CD4-positive, alpha-beta T cell treated with Interleukin-4 for 1 hour (primary cell): ENCODE measurements at regions not wholly inside any gene's neighbourhood (a gene's known extent, or its start where the extent isn't known, plus 50 kb on each side); places are given as distances from the start of the nearest gene placed in this dataset.
A peak's percentile ranks its signal among the peaks of the same experiment; 100 is the strongest.

Source experiments
- DNase-seq, 2 donors: peaks; one replicate each; pipeline ENCODE4 v3.0.0-alpha.2; 2020 to 2022

DNA sequence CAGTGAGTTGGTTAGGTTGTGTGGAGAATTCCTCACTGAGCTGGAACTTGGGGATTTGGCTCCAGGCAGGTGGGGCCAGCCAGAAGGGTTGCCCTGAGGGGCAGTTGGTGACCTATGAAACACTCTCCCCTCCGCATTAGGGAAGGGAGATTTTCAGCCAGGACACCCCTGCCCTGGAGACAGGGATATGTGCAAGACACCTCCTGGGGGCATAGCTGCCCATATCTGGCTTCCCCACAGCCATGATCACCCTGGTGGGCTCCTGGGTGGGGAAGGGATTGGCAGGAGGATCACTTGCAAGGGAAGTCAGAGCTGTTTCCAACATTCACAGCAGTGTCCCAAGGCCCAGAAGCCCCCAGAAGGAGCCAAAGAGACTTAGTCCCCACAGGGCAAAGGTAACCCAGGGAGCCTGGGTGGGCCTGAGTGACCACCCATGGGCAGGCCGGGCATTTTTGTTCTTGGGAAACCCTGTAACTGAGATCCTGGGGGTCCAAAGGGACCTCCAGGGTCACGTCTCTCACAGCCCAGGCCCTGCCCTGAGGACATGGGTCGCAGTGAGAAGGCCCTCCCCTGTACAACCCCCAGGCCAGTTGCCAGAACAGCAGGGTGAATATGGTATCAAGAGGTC, 145.8 kb downstream of the MRPL14 start:
- DNase-seq, result no peak

DNA sequence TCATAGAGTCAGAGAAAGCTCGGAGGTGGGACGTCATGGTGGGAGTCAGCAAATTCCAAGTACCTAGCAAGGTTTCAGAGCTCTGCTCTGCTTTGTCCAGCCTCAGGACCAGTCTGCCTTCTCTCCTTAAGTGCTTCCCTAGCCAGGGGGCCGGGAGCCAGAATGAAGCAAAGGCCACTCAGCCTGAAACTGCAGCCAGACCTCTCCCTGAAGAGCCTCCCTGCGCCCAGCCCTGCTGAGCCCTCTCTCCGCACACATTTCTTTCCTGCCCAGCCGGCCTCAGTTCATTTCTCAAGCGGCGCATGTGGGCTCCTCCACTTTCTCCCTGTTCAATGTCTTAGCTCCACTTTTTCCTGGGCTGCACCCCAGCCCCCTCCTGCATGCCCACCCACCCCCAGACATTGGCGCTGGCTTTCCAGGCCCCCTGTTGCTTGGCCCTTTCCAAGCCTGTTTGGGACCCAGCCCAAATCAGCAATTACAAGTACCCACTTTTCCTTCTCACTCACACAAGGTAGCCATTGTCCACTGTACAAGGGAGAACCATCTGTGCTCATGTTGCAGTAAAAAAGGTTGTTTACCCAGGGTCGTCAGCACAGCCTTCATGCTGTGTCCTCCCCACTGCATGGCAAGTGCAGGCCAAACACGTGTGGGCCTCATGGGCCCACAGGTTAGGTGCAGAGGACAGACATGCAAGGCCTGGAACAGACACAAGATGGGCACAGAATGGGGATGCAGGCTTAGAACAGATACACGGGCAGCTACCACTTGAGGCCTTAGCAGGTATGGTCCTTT, 147.1 kb downstream of the MRPL14 start:
- DNase-seq, result no peak

DNA sequence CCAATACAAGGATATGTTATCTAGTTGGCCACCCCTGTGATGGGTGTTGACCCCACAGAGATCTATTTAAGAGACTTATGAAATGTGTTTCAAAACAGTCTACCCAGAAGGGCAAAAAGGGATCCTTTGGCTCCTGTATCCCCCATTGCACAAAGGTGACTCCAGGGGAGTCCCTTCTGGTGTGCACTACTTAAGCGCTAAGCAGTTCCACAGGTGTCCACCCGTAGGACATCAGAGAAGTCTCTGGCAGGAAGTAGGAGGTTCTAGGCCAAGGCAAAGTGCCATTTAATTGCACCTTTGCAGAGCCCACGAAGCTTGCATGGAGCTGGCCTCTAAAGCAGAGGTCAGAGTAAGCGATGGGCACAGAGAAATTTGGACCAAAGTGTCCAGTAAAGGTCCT, 147.7 kb downstream of the MRPL14 start:
- no peak for DNase-seq

DNA sequence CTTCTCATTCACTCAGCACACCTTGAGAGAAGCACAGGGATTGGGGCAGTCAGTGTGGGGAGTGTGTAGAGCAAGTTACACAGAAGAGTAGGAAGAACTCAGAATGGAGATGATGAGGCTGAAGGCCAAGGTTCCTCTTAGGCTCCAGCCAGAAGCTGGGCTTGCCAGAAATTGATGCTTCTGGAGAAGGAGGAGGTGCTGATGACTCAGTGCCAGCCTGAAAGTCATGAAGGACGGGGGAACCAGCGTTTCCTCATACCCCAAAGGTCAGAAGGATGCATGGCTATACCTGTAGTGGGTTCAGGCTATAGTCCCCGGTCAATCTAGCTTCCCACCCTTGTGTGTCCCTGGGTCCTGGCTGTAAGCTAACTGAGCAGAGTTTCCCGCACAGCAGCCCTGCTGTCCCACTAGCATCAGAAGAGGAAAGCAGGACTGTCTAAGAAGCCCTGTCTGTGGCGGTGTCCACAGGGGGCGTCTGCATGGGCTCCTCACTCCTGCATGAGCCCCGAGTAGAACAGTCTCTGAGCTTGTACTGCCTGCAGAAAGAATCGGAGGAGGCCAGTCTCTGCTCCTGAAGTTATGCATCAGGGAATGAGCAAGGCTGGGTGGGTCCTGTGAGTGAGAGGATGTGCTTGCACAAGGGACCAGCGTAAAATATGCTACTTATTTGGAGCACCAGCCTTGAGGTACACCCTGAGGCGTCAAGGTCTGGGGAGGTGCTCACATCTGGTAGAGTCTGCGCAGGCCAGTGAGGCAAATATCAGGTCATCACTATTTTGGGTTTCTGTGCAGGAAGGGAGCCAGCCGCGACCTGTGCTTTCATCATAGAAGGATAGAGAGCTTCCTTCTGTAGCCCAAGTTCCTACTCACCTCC, 148.5 kb downstream of the MRPL14 start:
- peak in 1 of 2 donors; percentile 52 for DNase-seq

DNA sequence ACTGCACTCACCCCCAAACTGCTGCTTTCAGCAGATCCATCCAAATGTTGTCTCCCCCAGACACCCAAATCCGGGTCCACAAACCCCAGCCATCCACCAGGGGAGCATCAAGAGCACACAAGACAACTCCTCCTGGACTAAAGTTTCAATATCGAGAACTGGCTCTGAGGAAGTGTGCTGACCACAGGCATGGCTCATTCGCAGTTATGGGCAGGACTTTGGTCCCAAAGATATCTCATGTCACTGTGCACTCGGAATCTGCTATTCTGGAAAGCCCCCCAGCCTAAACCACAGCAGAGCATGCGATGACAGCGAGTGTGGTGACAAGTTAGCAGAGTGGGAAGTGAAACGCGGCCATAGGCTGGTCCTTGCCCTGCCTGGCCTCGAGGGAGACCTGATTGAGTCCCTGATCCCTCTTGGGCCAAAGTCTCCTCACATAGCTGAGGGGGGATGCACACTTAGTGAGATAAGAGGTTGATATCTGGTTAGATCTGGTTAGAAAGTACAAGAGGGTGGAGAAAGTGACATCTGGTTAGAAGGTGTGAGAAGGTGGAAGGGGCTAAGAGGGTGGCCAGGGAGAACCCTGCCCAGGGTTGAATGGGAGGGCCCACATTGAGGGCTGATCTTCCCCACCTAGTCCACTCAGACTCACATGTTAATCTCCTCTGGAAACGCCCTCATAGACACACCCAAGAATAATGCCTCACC, 149.7 kb downstream of the MRPL14 start:
- DNase-seq, result peak; percentile 13 to 71

DNA sequence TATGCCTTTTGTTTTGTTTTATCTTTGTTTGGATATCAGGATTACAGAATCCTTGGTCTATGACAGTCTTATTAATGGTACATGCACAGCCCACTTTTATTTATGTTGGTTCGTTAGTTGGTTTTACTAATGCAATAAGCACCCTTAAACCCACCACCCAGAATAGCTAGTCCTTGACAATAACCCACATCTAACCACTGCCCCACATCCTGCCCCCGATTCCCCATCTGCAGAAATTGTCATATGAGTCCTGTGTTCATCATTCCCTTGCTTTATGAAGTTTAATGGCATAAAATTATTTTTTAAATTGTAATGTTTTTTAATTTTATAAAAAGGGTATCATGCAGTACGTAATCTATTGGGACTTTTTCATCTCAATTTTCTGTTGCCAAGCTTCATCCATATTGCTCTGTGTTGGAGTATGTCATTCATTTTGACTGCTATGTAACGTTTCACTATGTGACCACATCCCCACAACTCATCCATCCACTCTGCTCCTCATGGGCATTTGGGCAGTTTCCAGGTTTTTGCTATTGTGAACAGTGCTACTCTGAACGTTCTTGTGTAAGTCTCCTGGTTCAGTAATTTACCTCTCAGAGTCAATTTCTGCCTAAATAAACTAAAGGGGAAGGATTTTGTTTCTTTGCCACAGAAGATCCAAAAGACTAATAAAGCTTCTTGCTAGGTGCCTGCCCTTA, 150.4 kb downstream of the MRPL14 start:
- DNase-seq, result no peak

DNA sequence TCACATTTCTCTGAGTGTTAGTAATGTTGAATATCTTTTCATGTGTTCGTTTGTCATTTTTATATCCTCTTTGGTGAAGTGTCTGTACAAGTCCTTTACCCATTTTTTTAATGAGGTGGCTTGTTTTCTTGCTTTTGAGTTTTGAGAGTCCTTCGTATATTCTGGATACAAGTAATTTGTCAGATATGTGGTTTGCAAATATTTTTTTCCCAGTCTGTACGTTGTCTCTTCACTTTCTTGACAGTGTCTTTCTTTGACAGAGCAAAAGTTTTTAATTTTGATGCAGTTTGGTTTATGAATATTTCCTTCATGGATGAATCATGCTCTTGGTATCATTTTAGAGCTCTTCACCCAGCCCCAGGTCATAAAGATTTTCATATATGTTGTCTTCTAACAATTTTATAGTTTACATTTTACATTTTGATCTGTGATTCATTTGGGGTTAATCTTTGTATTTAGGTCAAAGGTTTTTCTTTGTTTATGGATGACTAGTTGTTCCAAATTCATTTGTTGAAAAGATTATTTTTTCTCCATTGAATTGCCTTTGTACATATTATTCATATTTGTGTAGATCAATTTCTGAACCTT, 152.5 kb downstream of the MRPL14 start:
- DNase-seq, result no peak

DNA sequence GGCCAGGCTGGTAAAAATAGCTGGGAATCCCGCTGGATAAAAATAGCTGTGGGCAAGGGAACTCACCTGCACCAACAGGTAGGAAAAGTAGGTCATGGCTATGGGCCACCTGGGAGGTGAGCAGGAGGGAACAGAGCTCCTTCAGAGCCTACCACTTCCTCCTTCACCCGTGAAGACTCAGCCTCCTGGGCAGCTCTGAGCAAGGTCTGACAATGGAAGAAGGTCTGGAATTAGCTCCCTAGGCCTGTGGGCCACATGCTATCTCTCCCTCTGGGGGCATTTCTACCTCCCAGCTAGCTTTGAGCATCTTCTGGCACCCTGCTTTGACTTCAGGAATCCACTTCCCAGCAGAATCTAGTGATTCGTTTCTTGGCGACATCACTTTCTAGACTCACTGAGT, 153.9 kb downstream of the MRPL14 start:
- no peak for DNase-seq

DNA sequence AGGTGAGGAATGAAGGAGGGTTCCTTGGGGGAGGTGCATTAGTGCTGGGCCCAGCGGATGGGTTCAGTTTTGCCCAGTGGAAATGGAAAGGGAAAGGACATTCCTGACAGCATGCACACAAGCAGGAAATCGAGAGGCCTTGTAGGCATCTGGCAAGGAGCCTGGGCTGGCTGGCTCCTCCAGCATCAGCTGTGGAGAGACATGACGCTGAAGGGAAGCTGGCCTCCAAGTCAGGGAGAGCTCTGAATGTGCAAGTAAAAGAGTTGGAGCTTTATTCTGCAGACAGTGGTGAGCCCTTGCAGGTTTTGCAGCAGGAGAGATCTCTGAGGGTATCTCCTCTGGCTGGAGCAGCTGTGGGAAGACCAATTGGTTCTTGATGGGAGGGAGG, 154.3 kb downstream of the MRPL14 start:
- no peak for DNase-seq

DNA sequence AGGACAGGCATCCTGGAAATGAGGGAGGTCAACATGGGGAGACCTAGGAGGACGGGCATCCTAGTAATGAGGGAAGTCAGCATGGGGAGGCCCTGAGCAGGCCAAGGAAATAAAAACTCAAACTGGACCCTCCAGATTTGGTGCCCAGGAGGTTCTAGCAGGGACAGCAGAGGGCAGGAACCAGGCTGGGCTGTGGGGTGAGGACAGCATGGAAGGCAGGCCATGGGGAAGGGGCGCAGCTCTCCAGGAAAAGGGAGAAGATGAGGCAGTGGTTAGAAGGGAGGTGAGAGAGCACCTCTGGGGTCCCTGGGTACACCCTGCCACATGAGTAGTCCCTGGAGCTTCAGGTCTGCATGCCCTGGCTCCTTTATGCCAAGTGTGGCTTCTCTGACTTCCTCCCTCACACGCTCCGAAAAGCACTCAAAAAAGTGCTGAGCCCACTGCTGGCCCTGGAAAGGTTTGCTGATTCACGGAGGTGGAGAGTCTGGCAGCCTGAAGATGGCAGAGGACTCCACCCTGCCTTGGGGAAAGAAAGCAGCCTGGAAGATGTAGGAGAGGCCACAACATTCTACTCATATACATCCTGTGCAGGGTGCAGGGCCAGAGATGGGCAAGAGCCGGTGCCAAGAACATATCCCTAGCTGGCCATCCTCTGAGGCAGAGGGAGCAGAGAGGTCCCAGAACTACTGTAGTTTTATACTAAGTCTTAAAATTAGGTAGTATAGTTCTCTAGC, 154.9 kb downstream of the MRPL14 start:
- no peak for DNase-seq

DNA sequence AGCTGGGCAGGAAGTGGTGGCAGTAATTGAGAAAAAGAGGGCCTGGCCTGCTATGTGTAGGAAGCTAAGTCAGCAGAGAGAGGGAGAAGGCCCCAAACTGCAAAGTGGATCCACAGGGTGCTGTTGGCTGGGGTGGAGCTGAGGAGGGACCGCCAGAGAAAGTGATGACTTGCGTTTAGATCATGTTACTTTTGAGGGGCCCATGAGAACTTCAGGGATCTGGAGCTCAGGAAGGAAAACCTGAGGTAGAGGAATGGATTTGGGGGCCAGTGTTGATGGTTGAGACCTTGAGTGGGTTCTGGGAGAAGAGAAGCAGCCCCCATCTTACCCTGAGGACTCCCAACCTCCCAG, 155.5 kb downstream of the MRPL14 start:
- DNase-seq, result no peak

DNA sequence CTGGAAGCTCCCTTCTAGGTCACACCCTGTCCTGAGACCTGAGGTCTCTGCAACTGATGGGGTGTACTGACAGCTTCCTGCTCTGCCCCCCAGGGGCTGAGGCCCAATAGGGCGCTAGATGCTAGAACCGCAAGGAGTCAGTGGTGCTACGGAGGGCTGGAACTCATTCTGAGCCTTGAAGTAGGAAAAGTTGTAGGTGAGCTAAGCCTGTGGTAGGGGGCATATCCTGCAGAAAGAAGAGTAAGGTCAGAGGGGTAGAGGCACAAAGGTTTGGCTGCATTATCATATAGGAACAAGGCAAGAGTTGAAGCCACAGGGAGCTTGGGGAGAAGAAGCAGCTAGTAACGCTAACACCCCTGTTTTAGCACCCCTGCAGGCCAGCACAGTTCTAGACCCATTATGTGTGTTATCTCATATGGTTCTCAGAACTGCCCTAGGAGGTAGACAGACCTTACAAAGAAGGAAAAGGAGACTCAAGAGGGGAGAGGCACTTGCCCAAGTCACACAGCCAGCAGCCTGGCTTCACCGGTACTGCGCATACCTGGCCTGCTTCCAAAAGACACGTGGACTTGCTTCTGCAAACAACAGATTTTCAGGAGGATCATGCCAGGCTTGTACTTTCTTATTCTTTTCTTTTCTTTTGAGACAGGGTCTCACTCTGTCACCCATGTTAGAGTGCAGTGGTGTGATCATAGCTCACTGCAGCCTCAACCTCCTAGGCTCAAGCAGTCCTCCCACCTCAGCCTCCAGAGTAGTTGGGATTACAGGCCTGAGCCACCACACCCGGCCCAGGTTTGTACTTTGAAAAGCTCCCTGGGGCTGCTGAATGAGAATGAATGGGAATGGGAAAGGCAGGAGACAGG, 156.1 kb downstream of the MRPL14 start:
- DNase-seq, result no peak

DNA sequence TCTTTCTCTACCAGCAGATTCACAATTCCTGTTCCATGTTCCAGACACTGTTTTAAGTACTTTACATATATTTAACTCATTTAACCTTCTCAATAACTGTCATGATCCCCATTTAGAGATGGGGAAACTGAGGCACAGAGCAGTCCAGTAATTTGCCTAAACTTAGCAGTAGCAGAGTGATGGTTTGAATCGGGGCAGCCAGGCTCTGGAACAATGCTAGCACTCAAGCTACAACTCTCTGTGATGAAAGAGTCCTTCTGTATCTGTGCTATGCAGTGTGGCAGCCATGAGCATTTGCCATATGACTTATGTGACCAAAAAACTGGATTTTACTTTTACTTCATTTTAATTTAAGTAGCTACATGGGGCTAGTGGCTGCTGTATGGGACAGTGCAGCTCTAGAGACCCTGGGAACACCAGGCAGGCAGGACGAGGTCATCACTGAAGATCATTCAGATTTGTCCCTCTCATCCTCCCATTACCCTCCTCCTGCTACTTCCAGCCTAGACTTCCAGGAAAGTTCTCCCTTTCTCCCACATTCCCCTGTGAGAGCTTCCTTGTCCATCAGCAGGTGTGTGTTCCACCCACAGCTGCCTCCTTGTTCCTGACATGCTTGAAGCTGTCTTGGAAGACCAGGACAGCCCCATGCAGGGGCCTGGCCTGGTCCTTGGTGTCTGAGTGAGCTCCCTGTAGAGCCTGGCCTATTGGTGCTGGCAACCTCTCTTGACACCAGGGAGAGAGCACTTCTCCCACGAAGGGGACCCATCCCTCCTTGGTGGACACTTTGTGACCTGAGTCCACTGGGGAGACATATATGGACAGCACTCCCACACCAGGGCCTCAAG, 157.0 kb downstream of the MRPL14 start:
- DNase-seq, result no peak

DNA sequence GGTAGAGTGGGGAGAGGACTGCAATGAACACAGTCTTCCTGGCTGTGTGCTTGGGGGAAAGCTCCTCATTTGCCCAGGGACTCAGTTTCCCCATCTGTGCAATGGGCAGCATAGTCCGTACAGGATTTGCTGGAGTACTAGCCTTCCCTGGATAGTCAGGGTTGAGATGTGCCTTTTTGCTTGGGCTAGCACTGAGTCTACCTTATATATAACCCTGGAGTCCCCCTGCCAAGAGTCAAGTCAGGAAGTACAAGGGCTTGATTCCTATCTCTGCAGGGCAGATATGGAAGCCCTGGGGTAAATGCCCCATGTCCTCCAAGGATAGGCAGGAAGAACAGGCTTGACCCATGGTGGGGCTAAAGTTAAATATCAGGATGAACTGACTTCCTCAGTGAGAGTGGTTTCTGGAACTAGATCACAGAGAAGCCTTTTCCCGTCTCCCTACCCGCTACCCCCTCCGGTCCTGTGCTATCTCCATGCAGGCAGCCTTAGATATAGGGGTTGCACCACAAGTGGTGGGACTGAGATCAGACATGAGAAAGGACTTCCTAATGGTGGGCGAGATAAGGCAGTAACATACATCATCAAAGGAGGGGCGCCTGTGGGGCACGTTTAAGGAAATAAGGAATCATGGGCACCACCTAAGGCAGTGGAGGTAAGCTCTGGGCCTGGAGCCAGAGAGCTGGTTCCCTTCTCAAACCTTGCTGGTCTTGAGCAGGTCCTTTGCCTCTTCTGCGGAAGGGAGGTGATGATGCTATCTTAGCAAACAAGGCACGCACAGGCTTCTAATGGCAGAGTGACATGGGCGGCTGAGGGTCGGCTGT, 157.9 kb downstream of the MRPL14 start:
- DNase-seq, result no peak

DNA sequence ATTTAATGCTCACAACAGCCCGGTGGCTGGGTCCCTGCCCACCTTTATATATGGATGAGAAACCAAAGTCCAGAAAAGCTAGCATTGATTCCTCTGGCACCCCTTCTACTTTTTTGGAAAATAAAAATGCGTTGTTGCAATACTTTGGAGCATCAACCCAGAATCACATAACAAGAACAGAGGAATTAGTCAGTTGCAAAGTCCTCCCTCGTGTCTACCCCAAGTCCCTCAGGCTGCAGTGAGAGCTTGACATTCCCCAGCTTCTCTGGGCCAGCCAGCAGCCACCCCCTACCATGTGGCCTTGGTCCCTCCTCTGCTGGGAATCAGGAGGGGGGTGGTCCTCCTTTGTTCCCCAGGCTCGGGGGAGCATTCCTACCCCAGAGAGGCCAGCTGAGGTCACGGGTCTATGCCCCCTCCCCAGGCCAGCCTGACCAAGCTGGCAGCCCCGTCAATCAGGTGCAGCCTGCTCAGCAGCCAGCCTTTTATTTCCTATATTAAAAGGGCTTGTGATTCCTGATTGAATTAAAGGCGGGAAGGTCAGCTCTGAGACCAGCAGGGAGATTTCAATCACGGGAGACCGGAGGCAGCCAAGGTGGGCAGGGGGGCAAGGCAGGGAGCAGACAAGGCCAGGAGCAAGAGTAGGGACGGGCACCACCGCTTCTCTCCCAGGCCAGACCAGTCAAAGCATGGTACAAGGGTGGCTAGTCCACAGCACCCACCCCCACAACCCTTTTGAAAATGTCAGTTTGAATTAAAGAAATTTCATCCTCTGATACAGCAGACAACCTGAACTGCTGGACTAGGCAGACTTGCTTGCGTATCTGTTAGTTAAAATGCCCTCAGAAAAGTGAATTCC, 158.9 kb downstream of the MRPL14 start:
- no peak for DNase-seq

DNA sequence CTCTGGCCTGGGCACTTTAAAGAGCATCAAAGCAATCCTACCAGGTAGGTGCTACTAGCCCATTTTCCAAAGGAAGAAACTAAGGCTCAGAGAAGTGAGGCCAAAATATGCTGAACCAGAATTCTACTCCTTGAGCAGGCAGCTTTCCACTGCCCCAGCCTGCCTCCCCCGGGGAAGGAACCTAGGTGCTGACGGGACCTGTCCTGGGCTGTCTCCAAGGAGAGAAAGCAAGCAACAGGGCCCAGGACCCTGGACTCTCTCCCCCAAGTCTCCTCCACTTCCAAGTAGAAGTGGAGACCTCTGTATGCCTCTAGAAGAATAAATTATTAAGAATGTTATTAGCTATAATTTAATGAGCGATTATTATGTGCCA, 159.5 kb downstream of the MRPL14 start:
- no peak for DNase-seq
